Suppressor macrophage treated with lipopolysaccharide for 1 hour (primary cell): ENCODE measurements at regions not wholly inside any gene's neighbourhood (a gene's known extent, or its start where the extent isn't known, plus 50 kb on each side); places are given as distances from the start of the nearest gene placed in this dataset.

ENCODE experiments used
- DNase-seq, 3 donors: peaks; one replicate each; pipeline ENCODE4 v3.0.0-alpha.2; 2020 to 2022

- DNase-seq, result no peak
Observed at GRCh38 chr7:157061979-157062378, 51.5 kb upstream of the MNX1 start.

- DNase-seq, result no peak
Observed at GRCh38 chr7:157065046-157065445, 54.6 kb upstream of the MNX1 start.

DNA sequence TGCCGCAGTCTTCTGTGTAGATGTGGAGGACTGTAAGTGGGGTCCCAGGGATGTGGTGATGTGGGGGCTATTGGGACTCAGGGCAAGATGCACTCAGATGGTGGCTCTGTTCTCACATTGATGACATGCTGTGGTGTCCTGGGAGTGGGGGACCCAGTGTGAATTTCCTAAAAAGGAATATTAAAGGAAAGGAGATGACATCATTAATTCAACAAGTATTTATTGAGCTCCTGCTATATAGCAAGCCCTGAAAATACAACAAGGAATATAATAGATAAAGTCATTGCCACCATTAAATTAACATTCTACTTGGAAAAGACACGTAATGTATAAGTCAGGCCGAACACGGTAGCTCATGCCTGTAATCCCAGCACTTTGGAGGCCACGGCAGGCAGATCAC lies 61.9 kb upstream of the MNX1 start:
- DNase-seq, result no peak

- DNase-seq, result no peak
Observed at GRCh38 chr7:157073335-157073734, 62.9 kb upstream of the MNX1 start.

DNA sequence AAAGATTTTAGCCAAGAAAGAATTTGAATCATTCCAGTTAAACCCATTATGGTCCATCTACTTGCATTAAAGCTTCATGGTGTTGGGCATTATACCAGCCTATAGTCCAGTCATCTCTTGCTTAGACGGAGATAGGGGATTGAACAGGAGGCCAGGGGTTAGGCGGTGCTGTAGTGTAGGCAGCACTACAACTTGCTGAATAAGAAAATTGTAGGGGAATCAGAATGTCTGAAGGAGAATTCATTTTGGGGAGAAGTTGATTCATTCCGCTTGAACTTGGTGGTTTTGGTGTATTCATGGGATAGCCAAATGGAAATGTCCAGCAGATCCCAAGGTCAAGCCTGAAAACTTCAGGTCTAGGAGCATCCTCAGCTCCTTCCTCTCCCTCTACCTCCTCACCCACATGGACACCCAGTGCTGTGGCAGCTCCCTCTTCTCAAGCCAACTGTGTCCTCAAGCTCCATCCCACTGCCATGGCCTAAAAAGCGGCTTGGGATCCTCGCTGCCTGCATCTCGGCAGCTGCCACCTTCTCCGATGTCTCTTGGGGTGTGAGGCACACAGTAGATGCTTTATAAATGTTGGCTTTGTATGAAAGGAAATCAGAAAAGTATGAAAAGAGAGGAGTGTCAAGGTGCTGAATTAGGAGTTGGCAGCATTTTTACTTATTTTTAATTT lies 63.6 kb upstream of the MNX1 start:
- DNase-seq, result no peak

- no peak for DNase-seq
Observed at GRCh38 chr7:157076466-157076865, 62.3 kb upstream of the UBE3C start.

- no peak for DNase-seq
Observed at GRCh38 chr7:157077021-157077420, 61.7 kb upstream of the UBE3C start.

DNA sequence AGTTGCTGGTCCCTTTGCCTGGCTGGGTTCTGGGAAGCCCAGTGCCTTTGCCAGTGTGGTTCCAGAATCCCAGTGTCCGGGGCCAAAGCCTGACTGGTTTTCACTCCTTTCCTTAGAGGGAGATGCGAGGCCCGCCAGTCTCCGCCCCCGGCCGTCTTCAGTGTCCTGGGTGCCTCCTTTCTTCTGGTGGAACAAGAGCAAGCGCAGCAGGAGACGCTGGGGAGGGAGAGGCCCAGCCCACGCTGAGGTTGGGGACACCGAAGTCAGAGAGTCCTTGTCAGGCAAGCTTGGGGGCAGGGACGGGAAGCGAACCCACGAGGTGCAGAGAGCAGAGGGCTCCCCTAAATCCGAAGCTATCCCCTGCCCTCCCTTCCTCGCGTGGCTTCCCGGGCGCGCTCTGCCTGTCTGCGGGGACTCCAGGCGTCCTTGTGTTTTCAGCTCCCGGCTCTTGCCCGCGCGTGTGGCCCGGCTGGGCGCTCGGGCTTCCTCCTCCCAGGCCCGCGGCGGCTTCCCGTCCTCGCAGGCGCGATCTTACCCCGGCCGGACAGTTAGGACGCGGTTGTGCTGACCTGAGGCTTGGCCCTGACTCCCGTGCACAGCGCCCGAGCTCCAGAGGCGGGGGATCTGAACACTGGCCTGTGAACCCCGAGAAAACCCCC lies 60.6 kb upstream of the UBE3C start:
- peak in 1 of 3 donors; percentile 10 for DNase-seq

DNA sequence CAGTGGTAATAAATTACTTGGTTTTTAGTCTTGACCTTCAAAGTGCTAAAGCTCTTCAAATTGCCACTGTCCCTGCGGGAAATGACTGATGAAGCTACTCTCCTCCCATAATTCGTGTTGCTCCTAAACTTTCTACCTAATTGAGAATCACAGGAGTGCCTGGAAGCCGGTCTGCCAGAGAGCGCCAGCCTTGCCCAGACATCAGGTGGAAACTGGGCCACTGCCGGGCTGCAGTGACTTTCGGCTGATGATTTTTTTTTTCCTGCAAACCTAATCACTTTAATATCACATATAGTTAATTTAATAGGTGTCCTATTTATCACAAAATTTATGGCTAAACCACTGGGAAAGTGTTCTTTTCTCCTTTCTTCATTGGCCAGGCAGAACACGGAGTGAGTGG lies 59.6 kb upstream of the UBE3C start:
- DNase-seq, result no peak

GRCh38 chr7:157080111-157080730 lies 58.5 kb upstream of the UBE3C start:
- DNase-seq, result no peak

DNA sequence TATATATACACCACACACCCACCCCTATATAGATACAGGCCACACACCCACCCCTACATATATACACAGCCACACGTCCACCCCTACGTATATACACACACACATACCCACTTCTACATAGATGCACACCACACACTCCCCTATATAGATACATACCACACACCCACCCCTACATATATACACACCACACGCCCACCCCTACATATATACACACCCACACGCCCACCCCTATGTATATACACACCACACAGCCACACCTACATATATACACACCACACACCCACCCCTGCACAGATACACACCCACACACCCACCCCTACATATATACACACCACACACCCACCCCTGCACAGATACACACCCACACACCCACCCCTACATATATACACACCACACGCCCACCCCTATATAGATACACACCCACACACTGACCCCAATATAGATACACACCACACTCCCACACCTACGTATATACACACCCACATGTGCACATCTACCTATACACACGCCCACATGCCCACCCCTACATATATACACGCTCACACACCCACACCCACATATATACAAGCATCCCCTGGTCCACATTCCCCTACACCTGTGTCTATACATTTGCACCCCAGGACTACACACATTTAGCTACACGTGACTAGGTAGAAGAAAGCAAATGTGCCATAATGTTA lies 52.1 kb upstream of the UBE3C start:
- no peak for DNase-seq

DNA sequence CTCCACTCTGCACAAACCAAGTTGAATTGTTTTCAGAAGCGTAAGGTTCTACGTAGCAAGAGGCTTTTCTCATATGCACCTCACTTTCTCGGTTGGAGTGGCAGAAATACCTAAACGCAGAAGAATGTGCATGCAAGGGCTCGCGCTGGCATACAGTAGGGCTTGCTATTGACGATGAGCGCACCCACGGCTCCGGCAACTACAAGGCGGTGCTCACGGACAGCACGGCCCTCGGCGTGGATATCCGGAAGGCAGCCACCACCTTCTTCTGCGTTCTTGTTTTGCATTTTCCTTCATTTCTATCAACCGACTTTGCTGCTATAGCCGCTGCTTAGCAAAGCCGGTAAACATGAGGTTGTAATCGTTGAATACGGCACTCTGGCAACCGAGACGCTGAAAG lies 51.1 kb upstream of the UBE3C start:
- DNase-seq, result no peak

GRCh38 chr7:157088136-157088535 lies 50.6 kb upstream of the UBE3C start:
- DNase-seq, result no peak
